ENCODE measurements at regions not wholly inside any gene's neighbourhood (a gene's known extent, or its start where the extent isn't known, plus 50 kb on each side); places are given as distances from the start of the nearest gene placed in this dataset.

- TF ChIP-seq MYC (IDR thresholded peaks at IDR 0.05; ENCODE audit: low read depth, low read length) (no peak), CTCF (IDR thresholded peaks at IDR 0.05; ENCODE audit: low read depth, low read length) (no peak), POLR2A (IDR thresholded peaks at IDR 0.05; ENCODE audit: extremely low read depth, insufficient read length) (no peak)
Observed at GRCh38 chr20:48065833-48066232, 280.6 kb upstream of the SULF2 start.
